ENCODE measurements at regions not wholly inside any gene's neighbourhood (a gene's known extent, or its start where the extent isn't known, plus 50 kb on each side); places are given as distances from the start of the nearest gene placed in this dataset.
"Not testable (repeated sequence)": the region's sequence is repeated elsewhere in the genome, so short reads cannot be mapped to it uniquely, and the experiment has no call there.

- no peak overlapping the region for H3K4me3 ChIP-seq (ENCODE audit: low read depth, poor library complexity, severe bottlenecking)
These were observed 67.2 kb downstream of the DIO3 start for GRCh38 chr14:101628471-101628966.

GRCh38 chr14:101628975-101629374 is 67.7 kb downstream of the DIO3 start:
- TF ChIP-seq CTCF (IDR thresholded peaks at IDR 0.05) (no peak), POLR2A (IDR thresholded peaks at IDR 0.05) (no peak)
- 70 to 90% methylated on average over 6 to 7 of the region's 8 CpGs for WGBS, 2 donors
- intact Hi-C loops (cut with DNase I; ENCODE audit: low total_unique reads), result loop anchor here (2.0 to 10.0 kb wide), 2 partner anchors 964 to 1242 kb away; no protein-coding TSS in a partner anchor
- DNase-seq (ENCODE audit: low spot score in 2 of 2), result no peak
- no peak overlapping the region for H3K4me3 ChIP-seq (ENCODE audit: low read depth, poor library complexity, severe bottlenecking)

More at GRCh38 chr14:101628471-101628966, 67.2 kb downstream of the DIO3 start:
- WGBS, 2 donors, result 1 to 3% methylated on average over 18 to 37 of the region's 44 CpGs
- intact Hi-C loops (cut with DNase I; ENCODE audit: low total_unique reads), result loop anchor here (2.0 to 10.0 kb wide), 2 partner anchors 964 to 1242 kb away; no protein-coding TSS in a partner anchor
- TF ChIP-seq POLR2A (IDR thresholded peaks at IDR 0.05), result no peak
- peak in 1 of 3 donors; percentile 85 for TF ChIP-seq CTCF (IDR thresholded peaks at IDR 0.05)
- peak; percentile 58 to 94 for DNase-seq (ENCODE audit: low spot score in 2 of 2)

DNA sequence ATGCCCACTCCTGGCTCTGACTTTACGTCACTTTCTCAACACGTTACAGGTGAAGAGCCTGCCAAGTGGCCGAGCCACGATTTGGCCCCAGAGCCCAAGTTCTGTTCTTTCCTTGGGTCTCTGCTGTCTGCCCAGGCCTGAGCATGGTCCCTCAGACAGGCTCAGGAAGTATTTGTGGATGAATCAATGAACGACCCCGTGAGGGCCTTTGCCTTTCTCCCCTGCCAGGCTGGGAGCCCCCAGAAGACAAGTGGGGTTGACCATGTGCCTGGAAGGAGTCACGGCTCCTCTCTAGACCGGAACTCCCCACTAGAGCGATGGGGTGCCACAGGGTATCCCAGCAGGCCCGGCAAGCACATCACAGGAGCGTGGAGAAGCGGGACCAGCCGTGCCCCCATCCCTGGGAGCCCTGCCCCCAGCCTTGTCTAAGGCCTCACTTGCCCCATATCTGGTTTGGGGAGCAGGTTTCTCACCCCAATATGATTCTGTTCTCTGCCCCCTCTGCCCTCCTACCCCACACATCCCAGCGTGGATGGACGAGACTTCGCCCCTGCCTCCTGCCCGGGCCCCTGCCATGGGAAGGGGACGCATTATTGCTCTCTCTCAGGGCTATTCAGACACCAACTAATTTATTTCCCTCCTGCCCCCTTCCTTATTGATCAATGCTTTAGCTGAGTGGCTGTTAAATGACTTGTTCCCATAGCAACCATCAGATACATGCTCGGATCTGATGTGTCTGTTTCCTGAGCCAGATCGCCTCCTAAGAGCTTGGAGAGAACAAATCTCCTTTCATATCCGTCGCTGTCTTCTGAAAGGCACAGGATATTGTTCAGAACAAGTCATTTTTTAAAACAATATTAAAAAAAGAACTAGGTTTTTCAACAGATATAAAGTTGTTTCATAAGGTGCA is 69.0 kb downstream of the DIO3 start:
- TF ChIP-seq POLR2A (IDR thresholded peaks at IDR 0.05) (no peak), CTCF (IDR thresholded peaks at IDR 0.05) (no peak)
- 85 to 88% methylated on average over 21 of the region's 22 CpGs for WGBS, 2 donors
- no peak overlapping the region for H3K4me3 ChIP-seq (ENCODE audit: low read depth, poor library complexity, severe bottlenecking)
- intact Hi-C loops (cut with DNase I; ENCODE audit: low total_unique reads), result loop anchor here (10.0 kb wide), 1 partner anchor 816 kb away; no protein-coding TSS in a partner anchor
- peak in 1 of 2 donors; percentile 64 for DNase-seq (ENCODE audit: low spot score in 2 of 2)

DNA sequence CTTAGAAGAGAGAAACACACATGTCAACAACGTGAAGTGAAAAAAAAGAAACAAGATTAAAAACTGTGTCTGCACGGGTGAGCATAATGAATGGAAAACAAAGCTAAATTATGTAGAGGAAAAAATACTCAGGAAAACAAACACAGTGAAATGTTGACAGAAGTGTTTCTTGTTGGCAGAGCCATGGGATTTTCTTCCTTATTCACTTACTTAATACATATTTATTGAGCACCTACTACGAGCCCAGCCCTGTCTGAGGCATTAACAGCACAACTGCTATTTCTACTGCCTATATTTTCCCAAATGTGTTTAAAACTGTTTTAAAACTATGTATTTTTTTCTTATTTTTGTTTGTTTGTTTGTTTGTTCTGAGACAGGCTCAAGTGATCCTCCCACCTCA is 69.9 kb downstream of the DIO3 start:
- intact Hi-C loops (cut with DNase I; ENCODE audit: low total_unique reads), result loop anchor here (10.0 kb wide), 1 partner anchor 816 kb away; no protein-coding TSS in a partner anchor
- DNase-seq (ENCODE audit: low spot score in 2 of 2), result no peak
- no peak overlapping the region for H3K4me3 ChIP-seq (ENCODE audit: low read depth, poor library complexity, severe bottlenecking)
- no peak for TF ChIP-seq CTCF (IDR thresholded peaks at IDR 0.05)
- TF ChIP-seq POLR2A (IDR thresholded peaks at IDR 0.05), result no peak
- WGBS, 2 donors, result 73 to 80% methylated on average over 3 of the region's 3 CpGs

- peak in 1 of 2 donors; percentile 48 for DNase-seq (ENCODE audit: low spot score in 2 of 2)
- 89% methylated on average over 13 of the region's 13 CpGs for WGBS, 2 donors
- not testable (repeated sequence) for H3K4me3 ChIP-seq (ENCODE audit: low read depth, poor library complexity, severe bottlenecking)
- intact Hi-C loops (cut with DNase I; ENCODE audit: low total_unique reads), result loop anchor here (10.0 kb wide), 1 partner anchor 817 kb away; no protein-coding TSS in a partner anchor
These were observed 70.7 kb downstream of the DIO3 start for GRCh38 chr14:101631970-101632369.

DNA sequence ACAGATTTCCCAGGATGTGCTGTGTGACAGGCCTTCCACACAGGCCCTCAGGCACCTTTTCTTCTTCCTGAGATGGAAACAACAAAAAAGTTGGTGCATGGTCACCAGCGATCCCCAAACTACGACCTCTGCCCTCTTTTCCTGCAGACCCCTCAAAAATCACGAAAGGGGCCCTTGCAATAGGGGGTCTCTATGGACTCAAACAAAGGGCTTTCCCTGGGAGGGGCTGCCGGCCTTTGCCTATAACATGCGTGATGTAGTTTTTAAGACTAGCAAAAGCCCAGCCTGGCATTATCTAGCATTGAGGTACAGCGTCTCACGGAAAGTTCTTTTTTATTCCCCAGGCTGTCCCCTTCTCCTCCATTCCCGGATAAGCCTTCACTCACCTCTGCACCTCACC is 71.2 kb downstream of the DIO3 start:
- intact Hi-C loops (cut with DNase I; ENCODE audit: low total_unique reads), result loop anchor here (10.0 kb wide), 1 partner anchor 818 kb away; no protein-coding TSS in a partner anchor
- 90 to 92% methylated on average over 8 of the region's 8 CpGs for WGBS, 2 donors
- TF ChIP-seq POLR2A (IDR thresholded peaks at IDR 0.05) (no peak), CTCF (IDR thresholded peaks at IDR 0.05) (no peak)

More for the DNA sequence above, 71.2 kb downstream of the DIO3 start:
- peak in 1 of 2 donors; percentile 60 for DNase-seq (ENCODE audit: low spot score in 2 of 2)
- no peak overlapping the region for H3K4me3 ChIP-seq (ENCODE audit: low read depth, poor library complexity, severe bottlenecking)
